GM12874 (cell line): ENCODE measurements at regions not wholly inside any gene's neighbourhood (a gene's known extent, or its start where the extent isn't known, plus 50 kb on each side); places are given as distances from the start of the nearest gene placed in this dataset.

ENCODE experiments used
- CTCF ChIP-seq: IDR thresholded peaks from 2 replicates; pipeline ENCODE4 v1.5.1; 2011; ENCODE audit warnings: low read depth, mild to moderate bottlenecking, control low read depth, low read length, moderate library complexity; ENCODE audit not compliant: insufficient read depth

- no peak for TF ChIP-seq CTCF
Observed at GRCh38 chr4:13957871-13958270, 330.3 kb upstream of the BOD1L1 start.

DNA sequence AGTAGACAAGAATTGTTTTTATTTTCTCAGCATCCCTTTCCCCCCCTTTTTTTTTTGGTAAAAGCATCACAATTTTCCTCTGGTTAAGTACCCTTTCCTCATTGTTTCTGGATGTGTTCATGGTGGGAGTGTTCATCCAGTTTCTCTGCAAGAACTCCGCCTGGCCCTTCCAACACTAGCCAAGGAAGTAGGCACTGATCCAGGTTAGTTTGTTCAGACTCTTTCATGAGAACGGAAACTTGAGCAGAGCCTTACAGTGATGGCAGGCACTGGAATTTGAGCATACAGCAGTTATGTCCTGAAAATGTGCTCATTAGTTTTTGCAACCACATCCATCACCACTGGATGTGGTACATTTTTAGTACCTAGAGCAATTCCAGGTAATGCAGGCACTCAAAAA lies 336.1 kb upstream of the BOD1L1 start:
- TF ChIP-seq CTCF = no peak

DNA sequence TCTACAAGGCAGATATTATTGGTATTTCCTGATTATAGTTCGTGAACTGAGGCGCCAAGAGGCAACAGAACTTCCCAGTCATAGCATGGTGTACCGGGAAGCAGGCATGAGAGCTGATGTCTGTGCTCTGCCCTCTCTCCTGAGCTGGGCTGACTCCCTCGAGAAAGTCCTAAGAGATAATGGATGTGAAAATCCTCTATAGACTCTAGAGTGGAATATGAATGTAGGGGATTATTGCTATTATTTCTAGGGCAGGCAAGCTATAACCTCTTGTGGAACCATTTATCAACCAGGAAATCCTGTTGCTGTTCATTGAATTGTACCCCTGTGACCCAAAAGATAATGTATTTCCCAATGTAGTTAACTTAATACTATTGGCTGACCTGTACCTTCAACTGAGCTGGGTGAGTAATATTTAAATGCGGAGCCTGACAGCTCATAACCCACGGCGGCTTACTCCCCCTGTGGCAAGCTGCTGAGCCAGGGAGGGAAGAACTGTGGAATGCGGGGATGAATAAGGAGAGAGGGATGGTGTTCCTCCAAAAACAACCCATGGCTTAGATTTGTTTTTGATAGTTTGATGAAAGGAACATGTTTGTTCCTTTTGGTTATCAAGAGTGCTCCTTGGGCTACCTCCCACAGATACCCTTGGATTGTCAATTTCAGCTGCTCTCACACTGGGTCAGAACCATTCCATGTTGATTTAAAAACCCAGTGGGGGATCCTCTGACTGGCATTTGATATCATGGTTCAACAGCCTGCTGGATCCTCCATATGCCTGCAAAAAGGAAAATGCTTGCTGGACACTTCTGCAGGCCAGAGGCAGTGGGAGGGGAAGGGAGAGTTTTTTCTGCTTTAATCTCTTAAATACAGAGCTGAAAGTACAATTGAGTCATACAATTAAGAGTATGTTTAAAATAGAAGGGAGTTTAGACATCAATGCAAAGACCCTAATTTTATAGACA lies 339.0 kb upstream of the BOD1L1 start:
- no peak for TF ChIP-seq CTCF

DNA sequence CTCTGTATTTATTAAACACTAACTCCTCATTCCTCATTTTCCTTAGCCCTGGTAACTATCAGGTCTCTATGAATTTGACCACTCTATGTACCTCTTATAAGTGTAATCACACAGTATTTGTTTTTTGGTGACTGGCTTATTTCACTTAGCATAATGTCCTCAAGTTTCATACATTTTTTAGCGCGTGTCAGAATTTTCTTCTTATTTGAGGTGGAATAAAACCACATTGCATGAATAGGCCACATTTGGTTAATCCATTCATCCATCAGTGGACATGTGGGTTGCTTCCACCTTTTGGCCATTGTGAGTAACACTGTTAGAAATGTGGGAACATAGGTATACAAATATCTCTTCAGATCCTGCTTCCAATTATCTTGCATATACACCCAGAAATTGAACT lies 341.2 kb upstream of the BOD1L1 start:
- TF ChIP-seq CTCF = no peak

DNA sequence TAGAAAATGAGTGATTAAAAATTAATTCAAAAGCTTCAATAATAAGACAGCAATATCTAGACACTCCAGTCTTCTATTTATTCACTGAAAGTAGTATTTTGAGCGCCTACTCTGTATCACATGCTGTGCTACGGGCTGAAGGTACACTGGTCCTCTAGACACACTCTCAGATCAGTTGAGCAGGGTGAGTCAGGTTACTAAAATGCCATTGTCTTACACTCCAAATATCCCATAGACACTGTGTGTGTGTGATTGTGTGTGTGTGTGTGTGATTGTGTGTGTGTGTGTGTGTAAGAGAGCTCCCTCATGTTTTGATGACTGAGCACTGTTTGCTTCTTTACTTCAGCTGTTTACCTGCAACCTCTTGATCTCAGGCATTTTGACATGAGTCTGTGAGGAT lies 342.8 kb upstream of the BOD1L1 start:
- TF ChIP-seq CTCF = no peak

DNA sequence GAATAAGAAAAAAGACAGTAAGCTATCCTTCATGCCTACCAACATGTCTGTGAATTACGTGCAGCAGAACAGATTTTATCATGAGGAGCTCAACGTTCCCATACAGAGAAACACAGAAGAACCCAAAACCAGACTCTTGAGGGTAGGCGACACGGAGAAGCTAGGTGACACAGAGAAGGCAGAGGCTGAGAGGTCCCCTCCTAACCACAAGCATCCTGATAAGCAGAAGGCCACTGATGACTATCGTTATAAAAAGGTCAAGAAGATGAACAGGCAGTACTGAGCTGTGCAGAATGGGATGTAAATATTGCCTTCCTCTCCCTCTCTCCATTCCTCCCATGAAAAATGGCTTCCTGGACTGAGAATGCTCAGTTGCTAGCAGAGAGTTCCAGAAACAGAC lies 350.2 kb upstream of the BOD1L1 start:
- no peak for TF ChIP-seq CTCF

DNA sequence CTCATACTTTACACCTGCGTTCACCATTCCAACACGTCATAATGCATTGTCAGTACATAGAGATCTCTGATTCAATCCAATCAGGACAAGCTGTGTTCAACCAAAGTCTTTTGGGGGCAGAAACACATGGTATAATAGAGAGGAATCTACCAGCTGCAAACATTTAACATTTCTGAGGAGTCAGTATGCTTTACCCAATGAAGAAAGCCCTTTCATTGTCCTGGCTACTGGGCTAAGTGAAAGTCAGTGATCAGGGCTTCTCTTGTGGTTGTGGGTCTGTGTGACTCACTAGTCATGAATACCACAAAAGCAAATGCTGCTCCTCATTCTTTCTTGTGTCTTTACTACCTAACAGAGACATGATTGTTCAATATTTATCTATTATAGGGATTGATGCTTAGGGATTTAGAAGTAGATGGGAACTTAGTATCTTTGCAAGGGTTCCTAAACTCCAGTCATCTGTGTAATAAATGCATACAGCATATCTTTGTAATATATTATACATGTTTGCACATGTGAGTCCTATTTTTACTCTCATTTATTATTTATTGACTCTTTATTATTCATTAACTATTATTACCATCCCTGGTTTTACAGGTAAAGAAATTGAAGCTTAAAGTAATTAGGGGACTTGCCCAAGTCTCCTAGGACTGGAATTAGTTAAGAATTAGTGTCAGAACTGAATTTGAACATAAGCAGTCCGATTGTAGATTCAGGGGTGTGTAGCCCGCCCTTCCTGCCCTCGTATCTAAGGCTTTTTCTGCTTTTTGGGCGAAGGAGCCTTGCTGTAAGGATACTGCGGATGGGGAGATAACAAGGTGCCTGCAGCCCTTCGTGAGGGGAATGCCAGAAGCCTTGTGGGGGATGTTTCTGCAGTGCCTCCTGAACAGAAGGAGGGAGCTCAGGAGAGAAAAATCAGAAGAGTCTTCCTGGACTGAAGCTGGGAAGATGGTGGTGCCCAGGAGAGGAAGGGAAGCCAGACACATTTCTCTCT lies 353.1 kb upstream of the BOD1L1 start:
- TF ChIP-seq CTCF = no peak
